ENCODE measurements at regions not wholly inside any gene's neighbourhood (a gene's known extent, or its start where the extent isn't known, plus 50 kb on each side); places are given as distances from the start of the nearest gene placed in this dataset.
A peak's percentile ranks its signal among the peaks of the same experiment; 100 is the strongest.
"Not testable (repeated sequence)": the region's sequence is repeated elsewhere in the genome, so short reads cannot be mapped to it uniquely, and the experiment has no call there.

DNA sequence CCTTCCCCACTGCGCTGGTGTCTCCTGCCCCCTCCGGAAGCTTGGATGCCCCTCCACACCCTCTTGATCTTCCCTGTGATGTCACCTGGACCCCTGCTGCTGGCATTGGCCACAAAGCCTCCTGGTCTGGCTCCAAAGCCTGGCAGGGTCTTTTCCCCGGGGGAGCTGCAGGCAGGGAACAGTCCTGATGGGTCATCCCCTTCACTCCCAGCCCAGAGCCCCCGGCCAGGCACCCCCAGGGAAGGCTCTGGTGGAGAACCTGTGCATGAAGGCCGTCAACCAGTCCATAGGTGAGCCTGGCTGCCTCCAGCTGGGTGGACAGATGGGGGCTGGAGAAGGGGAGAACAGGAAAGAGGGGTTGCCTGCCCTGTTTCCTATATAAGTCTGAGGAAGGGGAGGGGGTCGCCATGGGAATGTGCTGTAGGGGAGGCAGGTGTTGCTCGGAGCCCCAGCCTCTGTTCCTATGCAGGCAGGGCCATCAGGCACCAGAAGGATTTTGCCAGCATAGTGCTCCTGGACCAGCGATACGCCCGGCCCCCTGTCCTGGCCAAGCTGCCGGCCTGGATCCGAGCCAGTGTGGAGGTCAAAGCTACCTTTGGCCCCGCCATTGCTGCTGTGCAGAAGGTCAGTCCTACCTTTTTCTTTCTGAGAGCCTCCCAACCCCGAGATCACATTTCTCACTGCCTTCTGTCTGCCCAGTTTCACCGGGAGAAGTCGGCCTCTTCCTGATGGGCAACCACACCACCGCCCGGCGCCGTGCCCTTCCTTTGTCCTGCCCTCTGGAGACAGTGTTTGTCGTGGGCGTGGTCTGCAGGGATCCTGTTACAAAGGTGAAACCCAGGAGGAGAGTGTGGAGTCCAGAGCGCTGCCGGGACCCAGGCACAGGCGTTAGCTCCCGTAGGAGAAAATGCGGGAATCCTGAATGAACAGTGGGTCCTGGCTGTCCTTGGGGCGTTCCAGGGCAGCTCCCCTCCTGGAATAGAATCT, 104.5 kb upstream of the PZP start:
- H3K27me3 ChIP-seq (ENCODE audit: insufficient read depth, low read depth); H3K4me2 ChIP-seq; H3F3A ChIP-seq (ENCODE audit: insufficient read depth, low read depth); POLR2A ChIA-PET (ENCODE audit: unreplicated experiment); H2AFZ ChIP-seq; H3K9me2 ChIP-seq (ENCODE audit: insufficient read depth); BruUV-seq (replicated peaks); intact Hi-C loops (cut with micrococcal nuclease; ENCODE audit: unreplicated experiment); H3K27ac ChIP-seq; H4K20me1 ChIP-seq (ENCODE audit: insufficient read depth); H3K36me3 ChIP-seq (ENCODE audit: low read depth); H3K79me2 ChIP-seq (ENCODE audit: low read depth); H3K4me1 ChIP-seq (replicated peaks; ENCODE audit: insufficient read depth); H3K4me3 ChIP-seq; CTCF ChIA-PET; H3K9me3 ChIP-seq (ENCODE audit: insufficient read depth, low read depth): not testable (repeated sequence)
- DNase-seq: peak in 1 of 2 experiments; percentile 19

DNA sequence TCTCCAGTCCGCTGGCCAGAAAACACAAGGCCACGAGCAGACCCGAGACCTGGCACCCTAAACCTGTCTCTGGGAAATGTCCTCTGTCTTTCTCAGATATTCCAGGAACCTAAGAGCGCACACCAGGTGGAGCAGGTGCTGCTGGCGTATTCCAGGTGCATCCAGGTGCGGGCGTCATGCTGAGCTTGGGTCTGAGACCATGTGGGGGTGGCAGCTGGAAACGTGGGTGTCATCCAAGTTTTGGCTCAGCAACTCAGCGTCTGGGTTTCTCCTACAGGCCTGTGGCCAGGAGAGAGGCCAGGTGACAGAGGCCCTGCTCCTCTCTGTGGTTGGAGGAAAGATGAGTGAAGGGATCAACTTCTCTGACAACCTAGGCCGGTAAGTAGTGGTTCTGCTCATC, 103.3 kb upstream of the PZP start:
- CTCF ChIA-PET; H3K27ac ChIP-seq; BruUV-seq (replicated peaks); H3K9me2 ChIP-seq (ENCODE audit: insufficient read depth); POLR2A ChIA-PET (ENCODE audit: unreplicated experiment); intact Hi-C loops (cut with micrococcal nuclease; ENCODE audit: unreplicated experiment); H3K4me1 ChIP-seq (replicated peaks; ENCODE audit: insufficient read depth); H3K79me2 ChIP-seq (ENCODE audit: low read depth); DNase-seq; H3K27me3 ChIP-seq (ENCODE audit: insufficient read depth, low read depth); H3K36me3 ChIP-seq (ENCODE audit: low read depth); H3K4me3 ChIP-seq; H3F3A ChIP-seq (ENCODE audit: insufficient read depth, low read depth); H2AFZ ChIP-seq; H4K20me1 ChIP-seq (ENCODE audit: insufficient read depth); H3K9me3 ChIP-seq (ENCODE audit: insufficient read depth, low read depth); H3K4me2 ChIP-seq: not testable (repeated sequence)

DNA sequence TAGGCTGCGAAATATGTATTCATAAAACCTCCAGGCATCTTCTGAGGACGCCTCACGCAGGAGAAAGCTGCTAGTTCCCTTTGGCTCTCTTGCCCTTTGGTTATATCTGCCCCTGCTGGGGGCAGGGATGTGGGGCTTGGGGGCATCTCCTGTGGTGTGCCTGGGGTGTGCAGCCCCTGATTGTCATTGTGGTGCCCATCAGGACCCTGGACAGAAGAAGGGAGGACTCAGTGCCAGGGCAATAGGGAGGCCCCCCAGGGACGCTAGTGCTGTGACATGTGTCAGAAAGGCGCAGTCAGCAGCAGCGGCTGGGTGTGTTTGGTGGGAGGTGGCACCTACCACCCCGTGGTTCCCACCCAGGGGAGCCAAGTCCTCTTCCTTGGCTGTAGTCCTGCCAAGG, 102.5 kb upstream of the PZP start:
- H4K20me1 ChIP-seq (ENCODE audit: insufficient read depth); DNase-seq; H3K27me3 ChIP-seq (ENCODE audit: insufficient read depth, low read depth); H3K27ac ChIP-seq; H3K4me2 ChIP-seq; BruUV-seq (replicated peaks); H3K79me2 ChIP-seq (ENCODE audit: low read depth); intact Hi-C loops (cut with micrococcal nuclease; ENCODE audit: unreplicated experiment); H3K9me2 ChIP-seq (ENCODE audit: insufficient read depth); H2AFZ ChIP-seq; H3K36me3 ChIP-seq (ENCODE audit: low read depth); H3K9me3 ChIP-seq (ENCODE audit: insufficient read depth, low read depth); CTCF ChIA-PET; H3K4me3 ChIP-seq; H3K4me1 ChIP-seq (replicated peaks; ENCODE audit: insufficient read depth); POLR2A ChIA-PET (ENCODE audit: unreplicated experiment); H3F3A ChIP-seq (ENCODE audit: insufficient read depth, low read depth): not testable (repeated sequence)

GRCh38 chr12:9309749-9310148, 101.6 kb upstream of the PZP start:
- H3K27me3 ChIP-seq (ENCODE audit: insufficient read depth, low read depth); BruUV-seq (replicated peaks); H3K4me2 ChIP-seq; H3K9me2 ChIP-seq (ENCODE audit: insufficient read depth); H3F3A ChIP-seq (ENCODE audit: insufficient read depth, low read depth); H3K36me3 ChIP-seq (ENCODE audit: low read depth); H3K9me3 ChIP-seq (ENCODE audit: insufficient read depth, low read depth); H3K79me2 ChIP-seq (ENCODE audit: low read depth); POLR2A ChIA-PET (ENCODE audit: unreplicated experiment); H3K4me1 ChIP-seq (replicated peaks; ENCODE audit: insufficient read depth); H3K4me3 ChIP-seq; H4K20me1 ChIP-seq (ENCODE audit: insufficient read depth); DNase-seq; H3K27ac ChIP-seq; CTCF ChIA-PET; H2AFZ ChIP-seq; intact Hi-C loops (cut with micrococcal nuclease; ENCODE audit: unreplicated experiment): not testable (repeated sequence)

DNA sequence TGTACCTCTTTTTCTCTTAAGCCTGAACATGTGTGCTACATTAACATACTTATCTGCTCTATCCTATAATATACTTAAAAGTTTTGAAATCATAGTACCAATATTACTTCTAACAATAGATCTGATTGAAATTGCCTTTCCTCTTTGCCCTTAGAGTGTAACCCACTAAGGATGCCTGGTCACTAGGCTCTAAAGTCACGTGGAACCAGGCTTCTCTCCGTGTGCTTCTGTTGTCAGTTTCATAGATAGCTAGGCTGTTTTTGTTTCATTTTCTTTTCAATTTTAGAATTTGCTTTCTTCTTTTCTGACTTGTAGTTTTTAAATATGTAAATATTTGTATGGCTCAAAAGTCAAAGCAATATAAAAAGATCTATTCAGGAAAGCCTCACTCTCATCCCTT, 100.5 kb upstream of the PZP start:
- H3K4me2 ChIP-seq; BruUV-seq (replicated peaks); DNase-seq; H2AFZ ChIP-seq; H3K4me3 ChIP-seq; H3K9me3 ChIP-seq (ENCODE audit: insufficient read depth, low read depth); intact Hi-C loops (cut with micrococcal nuclease; ENCODE audit: unreplicated experiment); CTCF ChIA-PET; H3K27ac ChIP-seq; H3F3A ChIP-seq (ENCODE audit: insufficient read depth, low read depth); H3K4me1 ChIP-seq (replicated peaks; ENCODE audit: insufficient read depth); H3K79me2 ChIP-seq (ENCODE audit: low read depth); POLR2A ChIA-PET (ENCODE audit: unreplicated experiment); H3K36me3 ChIP-seq (ENCODE audit: low read depth); H4K20me1 ChIP-seq (ENCODE audit: insufficient read depth); H3K27me3 ChIP-seq (ENCODE audit: insufficient read depth, low read depth); H3K9me2 ChIP-seq (ENCODE audit: insufficient read depth): not testable (repeated sequence)

- H3K79me2 ChIP-seq (ENCODE audit: low read depth); H3K4me2 ChIP-seq; CTCF ChIA-PET; H3K36me3 ChIP-seq (ENCODE audit: low read depth); H3F3A ChIP-seq (ENCODE audit: insufficient read depth, low read depth); H3K27ac ChIP-seq; H3K4me3 ChIP-seq; H3K4me1 ChIP-seq (replicated peaks; ENCODE audit: insufficient read depth); H2AFZ ChIP-seq; H3K9me3 ChIP-seq (ENCODE audit: insufficient read depth, low read depth); H3K9me2 ChIP-seq (ENCODE audit: insufficient read depth); intact Hi-C loops (cut with micrococcal nuclease; ENCODE audit: unreplicated experiment); BruUV-seq (replicated peaks); H4K20me1 ChIP-seq (ENCODE audit: insufficient read depth); DNase-seq; H3K27me3 ChIP-seq (ENCODE audit: insufficient read depth, low read depth); POLR2A ChIA-PET (ENCODE audit: unreplicated experiment): not testable (repeated sequence)
Measured at GRCh38 chr12:9308163-9308562, 100.0 kb upstream of the PZP start.

- BruUV-seq (replicated peaks); POLR2A ChIA-PET (ENCODE audit: unreplicated experiment); H3K27ac ChIP-seq; H3F3A ChIP-seq (ENCODE audit: insufficient read depth, low read depth); H3K4me1 ChIP-seq (replicated peaks; ENCODE audit: insufficient read depth); H3K9me2 ChIP-seq (ENCODE audit: insufficient read depth); DNase-seq; H2AFZ ChIP-seq; CTCF ChIA-PET; H3K36me3 ChIP-seq (ENCODE audit: low read depth); intact Hi-C loops (cut with micrococcal nuclease; ENCODE audit: unreplicated experiment); H3K27me3 ChIP-seq (ENCODE audit: insufficient read depth, low read depth); H3K4me2 ChIP-seq; H3K4me3 ChIP-seq; H3K79me2 ChIP-seq (ENCODE audit: low read depth); H3K9me3 ChIP-seq (ENCODE audit: insufficient read depth, low read depth); H4K20me1 ChIP-seq (ENCODE audit: insufficient read depth): not testable (repeated sequence)
Measured at GRCh38 chr12:9307255-9307654, 99.1 kb upstream of the PZP start.
